ENCODE measurements at regions not wholly inside any gene's neighbourhood (a gene's known extent, or its start where the extent isn't known, plus 50 kb on each side); places are given as distances from the start of the nearest gene placed in this dataset.

GRCh38 chr7:118473271-118473670, 248.8 kb downstream of the ANKRD7 start:
- Histone ChIP-seq H3K9me3 (ENCODE audit: control insufficient read depth, low read depth, low read length) (no peaks in the 10 kb centered on the region), H3K27ac (ENCODE audit: control insufficient read depth, insufficient read depth, low read length) (no peak overlapping the region), H3K27me3 (ENCODE audit: control insufficient read depth, extremely low read depth, insufficient read depth, low read length) (no peaks in the 10 kb centered on the region), H4K20me1 (ENCODE audit: control insufficient read depth, extremely low read depth, insufficient read depth, low read length) (no peaks in the 10 kb centered on the region), H3K4me2 (ENCODE audit: control insufficient read depth, extremely low read depth, insufficient read depth, low read depth, low read length) (no peak overlapping the region), H3K36me3 (ENCODE audit: control insufficient read depth in 2 of 2, extremely low read depth in 1 of 2, insufficient read depth in 2 of 2, low read length in 2 of 2) (no peaks in the 10 kb centered on the region), H3K79me2 (ENCODE audit: control insufficient read depth, insufficient read depth, low read length) (no peaks in the 10 kb centered on the region), H3K9me1 (ENCODE audit: control insufficient read depth, extremely low read depth, insufficient read depth, low read length) (no peaks in the 10 kb centered on the region), H3K9ac (ENCODE audit: control insufficient read depth, extremely low read depth, insufficient read depth, low read length) (no peak overlapping the region), H3K4me3 (ENCODE audit: control insufficient read depth in 2 of 3, extremely low read depth in 1 of 3, insufficient read depth in 2 of 3, low read depth in 1 of 3, low read length in 3 of 3) (no peak overlapping the region), H3K4me1 (ENCODE audit: control insufficient read depth, extremely low read depth, insufficient read depth, low read length) (no peaks in the 10 kb centered on the region), H2AFZ (ENCODE audit: control insufficient read depth, low read length) (no peak overlapping the region)
- TF ChIP-seq CTCF (optimal IDR thresholded peaks at IDR 0.05 in 1 of 3, IDR thresholded peaks at IDR 0.05 in 1 of 3, conservative IDR thresholded peaks at IDR 0.05 in 1 of 3; ENCODE audit: extremely low read depth in 1 of 3, insufficient read depth in 2 of 3, low read length in 3 of 3), result no peak
- TF ChIP-seq EZH2 (IDR thresholded peaks at IDR 0.05; ENCODE audit: low read length), result no peak
- FAIRE-seq, result no peak
- dilution Hi-C loops (cut with MboI; ENCODE audit: extremely low pct_ligation_motif_present, low sequenced_read_pairs), result no loop called here
- no peak for DNase-seq (ENCODE audit: low read depth, low spot score)

- no peaks in the 10 kb centered on the region for H3K4me1 ChIP-seq (ENCODE audit: control insufficient read depth, extremely low read depth, insufficient read depth, low read length)
- no peaks in the 10 kb centered on the region for H4K20me1 ChIP-seq (ENCODE audit: control insufficient read depth, extremely low read depth, insufficient read depth, low read length)
- no peaks in the 10 kb centered on the region for H3K36me3 ChIP-seq (ENCODE audit: control insufficient read depth in 2 of 2, extremely low read depth in 1 of 2, insufficient read depth in 2 of 2, low read length in 2 of 2)
- TF ChIP-seq CTCF (optimal IDR thresholded peaks at IDR 0.05 in 1 of 3, IDR thresholded peaks at IDR 0.05 in 1 of 3, conservative IDR thresholded peaks at IDR 0.05 in 1 of 3; ENCODE audit: extremely low read depth in 1 of 3, insufficient read depth in 2 of 3, low read length in 3 of 3) (no peak), EZH2 (IDR thresholded peaks at IDR 0.05; ENCODE audit: low read length) (no peak)
- H3K27ac ChIP-seq (ENCODE audit: control insufficient read depth, insufficient read depth, low read length), result no peak overlapping the region
- no peaks in the 10 kb centered on the region for H3K27me3 ChIP-seq (ENCODE audit: control insufficient read depth, extremely low read depth, insufficient read depth, low read length)
- no peak overlapping the region for H3K4me3 ChIP-seq (ENCODE audit: control insufficient read depth in 2 of 3, extremely low read depth in 1 of 3, insufficient read depth in 2 of 3, low read depth in 1 of 3, low read length in 3 of 3)
- H2AFZ ChIP-seq (ENCODE audit: control insufficient read depth, low read length), result no peak overlapping the region
- no peak for DNase-seq (ENCODE audit: low read depth, low spot score)
- H3K4me2 ChIP-seq (ENCODE audit: control insufficient read depth, extremely low read depth, insufficient read depth, low read depth, low read length), result no peak overlapping the region
- dilution Hi-C loops (cut with MboI; ENCODE audit: extremely low pct_ligation_motif_present, low sequenced_read_pairs), result no loop called here
- H3K9ac ChIP-seq (ENCODE audit: control insufficient read depth, extremely low read depth, insufficient read depth, low read length), result no peak overlapping the region
- H3K9me1 ChIP-seq (ENCODE audit: control insufficient read depth, extremely low read depth, insufficient read depth, low read length), result no peaks in the 10 kb centered on the region
- no peak for FAIRE-seq
- no peaks in the 10 kb centered on the region for H3K9me3 ChIP-seq (ENCODE audit: control insufficient read depth, low read depth, low read length)
- H3K79me2 ChIP-seq (ENCODE audit: control insufficient read depth, insufficient read depth, low read length), result no peaks in the 10 kb centered on the region
Measured at GRCh38 chr7:118476036-118476435, 251.5 kb downstream of the ANKRD7 start.

Data from keratinocyte (primary cell).